H1 (cell line): ENCODE measurements at regions not wholly inside any gene's neighbourhood (a gene's known extent, or its start where the extent isn't known, plus 50 kb on each side); places are given as distances from the start of the nearest gene placed in this dataset.

Experiments used
- CTCF ChIA-PET: fragments of 300-600 bp; sonication (Branson Sonifier 250); formaldehyde crosslinking; loops from one replicate; lab custom pipeline; 2021; ENCODE audit not compliant: partially characterized antibody; lab: Charles Lee
- POLR2A ChIA-PET: fragments of 300-600 bp; sonication (Branson Sonifier 250); formaldehyde crosslinking; loops from one replicate; lab custom pipeline; 2021; ENCODE audit warnings: inconsistent platforms; ENCODE audit not compliant: partially characterized antibody; lab: Charles Lee
- DNase-seq, 2 experiments: peaks; one replicate each; pipeline versions ENCODE4 v3.0.0 to v3.0.0-alpha.2; 2010 to 2022; ENCODE audit warnings: low spot score in 2 of 2, low read depth in 1 of 2, mixed read lengths in 1 of 2
- FAIRE-seq: peaks from 2 replicates; lab custom pipeline; 2011; peaks lifted over from hg19 to GRCh38; lab: Jason Lieb, UNC
- H2AFZ ChIP-seq: 2 replicates; pipeline ENCODE4 v1.8.1; 2012; ENCODE audit warnings: low read length, inconsistent platforms
- H2AK5ac ChIP-seq: 2 replicates; pipeline ENCODE4 v1.6.1; 2013; ENCODE audit warnings: low read depth, low read length
- H2BK120ac ChIP-seq: replicated peaks from 2 replicates; pipeline ENCODE3; 2013; ENCODE audit warnings: low read depth, low read length, inconsistent platforms
- H2BK12ac ChIP-seq: 2 replicates; pipeline ENCODE4 v1.6.1; 2013; ENCODE audit warnings: low read depth, low read length
- H2BK15ac ChIP-seq: 2 replicates; pipeline ENCODE4 v1.6.1; 2013; ENCODE audit warnings: low read length
- H2BK20ac ChIP-seq: 2 replicates; pipeline ENCODE4 v1.6.1; 2013; ENCODE audit warnings: low read length
- H2BK5ac ChIP-seq: 2 replicates; pipeline ENCODE4 v1.6.1; 2013; ENCODE audit warnings: low read depth, low read length
- H3K14ac ChIP-seq: 2 replicates; pipeline ENCODE4 v1.6.1; 2013; ENCODE audit warnings: inconsistent platforms; ENCODE audit not compliant: insufficient read length
- H3K18ac ChIP-seq: 2 replicates; pipeline ENCODE4 v1.6.1; 2013; ENCODE audit warnings: low read length; ENCODE audit errors: extremely low read depth
- H3K23ac ChIP-seq: 2 replicates; pipeline ENCODE4 v1.6.1; 2013; ENCODE audit warnings: inconsistent platforms; ENCODE audit not compliant: insufficient read length
- H3K23me2 ChIP-seq: 2 replicates; pipeline ENCODE4 v1.6.1; 2013; ENCODE audit warnings: low read depth, low read length
- H3K27ac ChIP-seq: 2 replicates; pipeline ENCODE4 v1.6.1; 2011; ENCODE audit warnings: low read depth, low read length, inconsistent platforms
- H3K27me3 ChIP-seq, 4 experiments: replicated peaks in 1 of 4; 1 replicate in 1 of 4; 2 replicates in 3 of 4; pipeline versions ENCODE4 v1.6.1 to v1.8.1; 2011 to 2013; ENCODE audit warnings: low read length in 3 of 4, mild to moderate bottlenecking in 3 of 4, inconsistent platforms in 2 of 4, mixed read lengths in 2 of 4, moderate library complexity in 1 of 4; ENCODE audit not compliant: control insufficient read depth in 3 of 4, insufficient read depth in 3 of 4; ENCODE audit errors: extremely low read depth in 1 of 4
- H3K36me3 ChIP-seq, 4 experiments: 2 replicates each; pipeline versions ENCODE4 v1.6.1 to v1.8.1; 2011 to 2013; ENCODE audit warnings: mild to moderate bottlenecking in 4 of 4, low read length in 3 of 4, moderate library complexity in 2 of 4, control low read depth in 1 of 4, inconsistent platforms in 1 of 4; ENCODE audit not compliant: insufficient read depth in 4 of 4, control insufficient read depth in 2 of 4
- H3K4ac ChIP-seq: replicated peaks from 2 replicates; pipeline ENCODE3; 2013; ENCODE audit warnings: low read length, low read depth, mixed read lengths, inconsistent platforms; ENCODE audit not compliant: insufficient read length
- H3K4me1 ChIP-seq, 4 experiments: replicated peaks in 1 of 4; 1 replicate in 1 of 4; 2 replicates in 3 of 4; pipeline versions ENCODE4 v1.6.1 to v1.8.1; 2011 to 2013; ENCODE audit warnings: low read length in 3 of 4, inconsistent platforms in 2 of 4, mixed read lengths in 1 of 4; ENCODE audit not compliant: insufficient read depth in 4 of 4, control insufficient read depth in 3 of 4
- H3K4me2 ChIP-seq, 2 experiments: 2 replicates each; pipeline versions ENCODE4 v1.6.1 to v1.8.1; 2011 to 2013; ENCODE audit warnings: low read depth in 2 of 2, low read length in 2 of 2, control low read depth in 1 of 2, inconsistent platforms in 1 of 2, mild to moderate bottlenecking in 1 of 2; ENCODE audit not compliant: insufficient read depth in 1 of 2
- H3K4me3 ChIP-seq, 4 experiments: fragments of 200-600, 300-600 bp in 1 of 4; sonication (generic), shearing (Covaris generic), sonication (Bioruptor Twin) in 1 of 4; 2 replicates each; pipeline versions ENCODE4 v1.5.1 to v1.8.1; 2011 to 2016; ENCODE audit warnings: low read length in 4 of 4, low read depth in 3 of 4, control low read depth in 2 of 4, inconsistent platforms in 2 of 4, mild to moderate bottlenecking in 2 of 4, mixed read lengths in 1 of 4, moderate library complexity in 1 of 4; ENCODE audit not compliant: insufficient read depth in 2 of 4; ENCODE audit errors: extremely low read depth in 1 of 4
- H3K56ac ChIP-seq: replicated peaks from 2 replicates; pipeline ENCODE3; 2013; ENCODE audit warnings: low read depth, mild to moderate bottlenecking, mixed read lengths, low read length, inconsistent platforms; ENCODE audit not compliant: insufficient read length
- H3K79me1 ChIP-seq: 2 replicates; pipeline ENCODE4 v1.6.1; 2013; ENCODE audit warnings: low read depth, low read length, control low read depth
- H3K79me2 ChIP-seq, 2 experiments: 2 replicates each; pipeline versions ENCODE4 v1.6.1 to v1.8.1; 2012 to 2013; ENCODE audit warnings: low read length in 2 of 2, mild to moderate bottlenecking in 2 of 2, inconsistent platforms in 1 of 2; ENCODE audit not compliant: insufficient read depth in 2 of 2, control insufficient read depth in 1 of 2
- H3K9ac ChIP-seq, 4 experiments: replicated peaks in 1 of 4; 1 replicate in 1 of 4; 2 replicates in 3 of 4; pipeline versions ENCODE4 v1.6.1 to v1.8.1; 2011 to 2013; ENCODE audit warnings: low read depth in 3 of 4, low read length in 3 of 4, control low read depth in 2 of 4, mild to moderate bottlenecking in 2 of 4, moderate library complexity in 2 of 4, inconsistent platforms in 1 of 4; ENCODE audit errors: extremely low read depth in 1 of 4
- H3K9me3 ChIP-seq, 2 experiments: 2 replicates each; pipeline versions ENCODE4 v1.6.1 to v1.8.1; 2012 to 2013; ENCODE audit warnings: mild to moderate bottlenecking in 2 of 2, moderate library complexity in 2 of 2, control low read depth in 1 of 2, inconsistent platforms in 1 of 2, low read depth in 1 of 2, low read length in 1 of 2, mixed read lengths in 1 of 2; ENCODE audit not compliant: insufficient read depth in 2 of 2
- H4K20me1 ChIP-seq, 2 experiments: replicated peaks in 1 of 2; 2 replicates each; pipeline versions ENCODE3 to v1.8.1; 2011 to 2013; ENCODE audit warnings: inconsistent platforms in 2 of 2, low read length in 2 of 2, mild to moderate bottlenecking in 1 of 2; ENCODE audit not compliant: insufficient read depth in 2 of 2, control insufficient read depth in 1 of 2
- H4K5ac ChIP-seq: 2 replicates; pipeline ENCODE4 v1.6.1; 2013; ENCODE audit warnings: low read length, low read depth, mixed read lengths, inconsistent platforms; ENCODE audit not compliant: insufficient read length
- H4K8ac ChIP-seq: 2 replicates; pipeline ENCODE4 v1.8.0; 2013; ENCODE audit warnings: mild to moderate bottlenecking, moderate library complexity, low read length, inconsistent platforms; ENCODE audit not compliant: insufficient read depth; ENCODE audit errors: extremely low read depth
- H4K91ac ChIP-seq: replicated peaks from 2 replicates; pipeline ENCODE3; 2013; ENCODE audit warnings: low read length, mixed read lengths, inconsistent platforms; ENCODE audit not compliant: insufficient read length
- CEBPB ChIP-seq: IDR thresholded peaks from 2 replicates; pipeline ENCODE4 v1.6.1; 2012; ENCODE audit warnings: low read depth, low read length
- EZH2 ChIP-seq: fragments of 200-600 bp; sonication (generic); IDR thresholded peaks from 2 replicates; pipeline ENCODE4 v1.7.1; 2012; ENCODE audit warnings: low read depth, mild to moderate bottlenecking, moderate library complexity, low read length, inconsistent platforms; ENCODE audit not compliant: severe bottlenecking
- KDM5A ChIP-seq: fragments of 200-600 bp; IDR thresholded peaks from 2 replicates; pipeline ENCODE4 v1.7.1; 2012; ENCODE audit warnings: mild to moderate bottlenecking, low read length, inconsistent platforms, mixed read lengths
- PHF8 ChIP-seq: fragments of 200-600 bp; sonication (generic); conservative IDR thresholded peaks from 2 replicates; pipeline ENCODE4 v1.7.1; 2012; ENCODE audit warnings: low read depth, mild to moderate bottlenecking, inconsistent platforms, low read length, moderate library complexity
- POU5F1 ChIP-seq: IDR thresholded peaks from 2 replicates; pipeline ENCODE4 v1.6.1; 2011; ENCODE audit warnings: low read depth, mild to moderate bottlenecking, low read length, moderate library complexity
- RNF2 ChIP-seq: fragments of 200-900, 300-1000 bp; sonication (generic); IDR thresholded peaks from 2 replicates; pipeline ENCODE4 v1.7.1; 2016; ENCODE audit warnings: borderline replicate concordance, low read depth, mild to moderate bottlenecking, antibody characterized with exemption, low read length; ENCODE audit not compliant: poor library complexity, severe bottlenecking; ENCODE audit errors: missing control alignments
- SP4 ChIP-seq: IDR thresholded peaks from 2 replicates; pipeline ENCODE4 v1.6.1; 2012; ENCODE audit warnings: low read length, inconsistent platforms
- TCF12 ChIP-seq: IDR thresholded peaks from 2 replicates; pipeline ENCODE4 v1.6.1; 2011; ENCODE audit warnings: low read depth, mild to moderate bottlenecking, low read length
- TEAD4 ChIP-seq: IDR thresholded peaks from 2 replicates; pipeline ENCODE4 v1.6.1; 2012; ENCODE audit warnings: low read depth, low read length, inconsistent platforms, mixed read lengths
- WGBS, 2 experiments: shearing (Covaris generic) in 1 of 2; methylation state at CpG; one replicate each; pipeline versions ENCODE4 v1.1.6 to v1.1.7; 2013 to 2015; ENCODE audit warnings: low lambda C conversion rate in 2 of 2, mixed read lengths in 2 of 2, inconsistent platforms in 1 of 2, low coverage in 1 of 2, missing lambda C conversion rate in 1 of 2; ENCODE audit not compliant: insufficient replicate concordance in 2 of 2, insufficient coverage in 1 of 2, insufficient read length in 1 of 2; ENCODE audit errors: extremely low coverage in 1 of 2, missing lambda C conversion rate in 1 of 2; 5-methylcytosine and 5-hydroxymethylcytosine counted together

- Histone ChIP-seq H3K4me3 (no peak overlapping the region), H3K9me3 (no peaks in the 10 kb centered on the region), H3K18ac (no peak overlapping the region), H3K79me2 (no peaks in the 10 kb centered on the region), H3K79me1 (no peaks in the 10 kb centered on the region), H3K23me2 (no peaks in the 10 kb centered on the region; the same call in 1 of the 2 replicates), H3K14ac (no peak overlapping the region), H2BK12ac (no peak overlapping the region), H2BK120ac (no peak overlapping the region), H2BK15ac (no peak overlapping the region), H2BK20ac (no peak overlapping the region), H3K56ac (no peak overlapping the region), H3K27me3 (no peaks in the 10 kb centered on the region), H3K27ac (no peak overlapping the region), H3K4me1 (peaks cover 0 to 4% (median 0%) of the 10 kb centered on the region in 4 experiments; a peak in 1 of 7 replicates), H3K36me3 (no peaks in the 10 kb centered on the region), H4K8ac (no peak overlapping the region), H2AK5ac (no peak overlapping the region), H4K20me1 (no peaks in the 10 kb centered on the region), H2BK5ac (no peak overlapping the region), H3K9ac (no peak overlapping the region), H3K23ac (no peak overlapping the region), H4K5ac (no peak overlapping the region), H3K4ac (no peak overlapping the region), H2AFZ (peak overlapping the region; percentile 70; the same call in 1 of the 2 replicates), H3K4me2 (no peak overlapping the region), H4K91ac (no peak overlapping the region)
- ChIA-PET POLR2A (no interaction called here), CTCF (interaction anchor here (1.2 kb wide), 1 partner anchor 144 kb away, joined by 4 read pairs; no protein-coding TSS in a partner anchor)
- DNase-seq, result no peak
- FAIRE-seq, result no peak
- no peak for TF ChIP-seq SP4
- no peak for TF ChIP-seq PHF8
- TF ChIP-seq RNF2, result no peak
- no peak for TF ChIP-seq TEAD4
- no peak for TF ChIP-seq TCF12
- no peak for TF ChIP-seq KDM5A
- no peak for TF ChIP-seq EZH2
- TF ChIP-seq CEBPB, result no peak
- TF ChIP-seq POU5F1, result no peak
- 81% methylated on average over 4 of the region's 4 CpGs; no CpG with 5 or more reads in 1 of the 2 experiments for WGBS, 2 experiments
Observed at GRCh38 chr20:19850198-19850533, 92.1 kb downstream of the RIN2 start.
